Sigmoid colon (tissue), 6 donors: ENCODE measurements at regions not wholly inside any gene's neighbourhood (a gene's known extent, or its start where the extent isn't known, plus 50 kb on each side); places are given as distances from the start of the nearest gene placed in this dataset.

ENCODE experiments used
- DNase-seq: peaks from one replicate; pipeline ENCODE4 v3.0.0-alpha.2; 2019
- H3K27ac ChIP-seq, 4 donors: fragments of 200-600 bp; sonication (generic); one replicate each; pipeline ENCODE4 v1.5.1; 2016 to 2019; ENCODE audit warnings: mild to moderate bottlenecking in 1 of 4
- H3K27me3 ChIP-seq, 3 donors: fragments of 200-600 bp; sonication (generic); one replicate each; pipeline ENCODE4 v1.5.1; 2019; ENCODE audit warnings: mild to moderate bottlenecking in 1 of 3
- H3K36me3 ChIP-seq, 4 donors: fragments of 200-600 bp; sonication (generic); one replicate each; pipeline ENCODE4 v1.5.1; 2016 to 2019
- H3K4me1 ChIP-seq, 4 donors: fragments of 200-600 bp; sonication (generic); one replicate each; pipeline ENCODE4 v1.5.1; 2017 to 2019
- H3K4me3 ChIP-seq, 4 donors: fragments of 200-600 bp; sonication (generic); one replicate each; pipeline ENCODE4 v1.5.1; 2017 to 2019; ENCODE audit warnings: mild to moderate bottlenecking in 2 of 4, moderate library complexity in 1 of 4
- H3K9me3 ChIP-seq, 4 donors: fragments of 200-600 bp in 3 of 4; sonication (generic) in 3 of 4; one replicate each; pipeline versions ENCODE4 v1.5.1 to v1.6.1; 2013 to 2019
- EP300 ChIP-seq, 4 donors: sonication (generic); formaldehyde crosslinking; IDR thresholded peaks; one replicate each; pipeline ENCODE4 v1.6.1; 2017; ENCODE audit warnings: antibody characterized with exemption in 4 of 4
- POLR2A ChIP-seq, 2 donors: fragments of 450-650 bp; IDR thresholded peaks; one replicate each; pipeline ENCODE4 v1.6.1; 2016; ENCODE audit warnings: antibody characterized with exemption in 2 of 2, mild to moderate bottlenecking in 2 of 2, moderate library complexity in 2 of 2
- POLR2AphosphoS5 ChIP-seq, 4 donors: sonication (generic); formaldehyde crosslinking; IDR thresholded peaks; one replicate each; pipeline ENCODE4 v1.6.1; 2017; ENCODE audit warnings: antibody characterized with exemption in 4 of 4
- WGBS, 2 donors: extraction: QIAGEN DNeasy Blood & Tissue Kit; methylation state at CpG; one replicate each; pipeline ENCODE4 v1.1.7; 2013; 5-methylcytosine and 5-hydroxymethylcytosine counted together
- intact Hi-C: fragments of 100-400 bp; cut with DNase I; formaldehyde crosslinking; loops from one replicate; pipeline ENCODE4 v1.15.1; 2023
- TF ChIP-seq, protein P1 (sequence below), 4 experiments: fragments of 450-650 bp in 3 of 4; fragments of 200-600 bp in 1 of 4; IDR thresholded peaks; one replicate each; pipeline ENCODE4 v1.5.1; 2016 to 2019; ENCODE audit warnings: antibody characterized with exemption in 4 of 4, mild to moderate bottlenecking in 3 of 4, moderate library complexity in 2 of 4
- donor health status: healthy with polysubstance abuse.
- donor health status: healthy.

DNA sequence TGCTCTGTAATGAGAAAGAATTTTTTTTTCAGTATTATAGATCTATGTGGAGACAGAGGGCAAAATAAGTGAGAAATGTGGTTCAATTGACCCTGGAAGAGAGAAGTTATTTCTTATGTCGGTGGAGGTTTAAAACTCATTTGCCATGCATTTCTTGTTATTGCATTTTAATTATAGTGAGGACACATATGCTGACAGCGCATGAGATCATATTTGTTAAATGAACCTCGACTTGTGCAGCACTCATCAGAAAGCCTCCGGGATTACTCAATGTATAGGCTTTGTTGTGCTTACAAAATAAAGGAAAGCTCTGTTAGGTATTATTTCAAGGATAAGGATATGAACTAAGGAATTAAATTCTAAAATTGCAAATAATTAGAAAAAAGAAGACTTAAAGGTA lies 915.1 kb upstream of the MAP3K7 start:
- WGBS, 2 donors, result 89 to 90% methylated on average over 4 of the region's 4 CpGs
- H3K4me1 ChIP-seq, result no peaks in the 10 kb centered on the region
- intact Hi-C loops, result no loop called here

DNA sequence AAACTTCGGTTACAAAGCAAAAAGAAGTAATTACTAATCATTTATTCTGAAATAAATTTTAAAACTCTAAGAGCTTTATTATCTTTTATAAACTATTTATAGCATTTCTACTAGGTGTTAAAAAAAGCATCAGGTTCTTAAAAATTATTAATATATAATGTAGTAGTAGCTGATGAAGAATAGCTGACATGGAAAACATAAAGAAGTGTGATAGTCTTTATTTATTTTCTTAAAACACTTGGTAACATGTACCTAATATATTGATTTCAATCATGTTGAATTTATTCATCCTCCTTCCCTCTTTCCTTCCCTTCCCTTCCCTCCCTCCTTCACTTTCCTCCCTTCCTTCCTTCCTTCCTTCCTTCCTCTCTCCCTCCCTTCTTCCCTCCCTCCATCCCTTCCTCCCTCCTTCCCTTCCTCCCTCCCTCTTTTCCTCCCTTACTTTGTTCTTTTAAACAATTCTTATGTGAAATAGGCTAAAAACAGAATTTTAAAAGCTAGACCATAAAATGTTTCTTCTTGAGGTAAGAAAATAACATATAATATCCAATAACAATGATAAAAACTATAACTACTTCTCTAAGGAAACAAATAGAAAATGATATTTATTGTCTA lies 913.9 kb upstream of the MAP3K7 start:
- Histone ChIP-seq H3K36me3 (no peaks in the 10 kb centered on the region), H3K4me3 (no peak overlapping the region), H3K27me3 (no peaks in the 10 kb centered on the region), H3K9me3 (no peaks in the 10 kb centered on the region), H3K4me1 (no peaks in the 10 kb centered on the region), H3K27ac (no peak overlapping the region)
- no peak for DNase-seq
- WGBS, 2 donors, result 90 to 94% methylated on average over 1 of the region's 1 CpG
- TF ChIP-seq POLR2AphosphoS5 (IDR thresholded peaks at IDR 0.05) (no peak), POLR2A (IDR thresholded peaks at IDR 0.05) (no peak)
- intact Hi-C loops, result no loop called here

More for the DNA sequence above, 915.1 kb upstream of the MAP3K7 start:
- no peak overlapping the region for H3K4me3 ChIP-seq
- DNase-seq, result no peak
- no peaks in the 10 kb centered on the region for H3K36me3 ChIP-seq
- H3K27ac ChIP-seq, result no peak overlapping the region
- no peak for TF ChIP-seq POLR2A (IDR thresholded peaks at IDR 0.05)
- no peaks in the 10 kb centered on the region for H3K9me3 ChIP-seq
- no peaks in the 10 kb centered on the region for H3K27me3 ChIP-seq

DNA sequence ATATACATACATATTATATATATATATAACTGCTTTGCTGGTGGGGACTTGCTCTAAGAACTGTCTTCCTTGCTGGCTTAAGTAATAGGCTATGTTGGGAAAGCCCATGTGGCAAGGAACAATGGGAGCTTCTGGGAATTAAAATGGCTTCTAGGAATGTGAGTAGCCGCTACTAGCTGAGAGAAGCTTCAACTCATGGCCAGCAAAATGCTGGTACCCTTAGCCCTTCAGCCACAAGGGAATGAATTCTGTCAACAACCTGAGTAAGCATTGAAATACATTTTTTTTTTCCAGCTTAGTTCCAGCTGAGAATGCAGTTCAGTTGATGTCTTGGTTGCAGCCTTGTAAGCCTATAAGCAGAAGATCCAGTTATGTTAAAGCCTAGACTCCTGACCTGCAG lies 911.7 kb upstream of the MAP3K7 start:
- H3K9me3 ChIP-seq, result no peaks in the 10 kb centered on the region
- no peaks in the 10 kb centered on the region for H3K4me1 ChIP-seq
- no peak overlapping the region for H3K27ac ChIP-seq
- H3K36me3 ChIP-seq, result no peaks in the 10 kb centered on the region
- DNase-seq, result no peak
- 91 to 97% methylated on average over 1 of the region's 1 CpG for WGBS, 2 donors
- intact Hi-C loops, result no loop called here
- no peak overlapping the region for H3K4me3 ChIP-seq
- TF ChIP-seq, protein P1, sequence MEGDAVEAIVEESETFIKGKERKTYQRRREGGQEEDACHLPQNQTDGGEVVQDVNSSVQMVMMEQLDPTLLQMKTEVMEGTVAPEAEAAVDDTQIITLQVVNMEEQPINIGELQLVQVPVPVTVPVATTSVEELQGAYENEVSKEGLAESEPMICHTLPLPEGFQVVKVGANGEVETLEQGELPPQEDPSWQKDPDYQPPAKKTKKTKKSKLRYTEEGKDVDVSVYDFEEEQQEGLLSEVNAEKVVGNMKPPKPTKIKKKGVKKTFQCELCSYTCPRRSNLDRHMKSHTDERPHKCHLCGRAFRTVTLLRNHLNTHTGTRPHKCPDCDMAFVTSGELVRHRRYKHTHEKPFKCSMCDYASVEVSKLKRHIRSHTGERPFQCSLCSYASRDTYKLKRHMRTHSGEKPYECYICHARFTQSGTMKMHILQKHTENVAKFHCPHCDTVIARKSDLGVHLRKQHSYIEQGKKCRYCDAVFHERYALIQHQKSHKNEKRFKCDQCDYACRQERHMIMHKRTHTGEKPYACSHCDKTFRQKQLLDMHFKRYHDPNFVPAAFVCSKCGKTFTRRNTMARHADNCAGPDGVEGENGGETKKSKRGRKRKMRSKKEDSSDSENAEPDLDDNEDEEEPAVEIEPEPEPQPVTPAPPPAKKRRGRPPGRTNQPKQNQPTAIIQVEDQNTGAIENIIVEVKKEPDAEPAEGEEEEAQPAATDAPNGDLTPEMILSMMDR (IDR thresholded peaks at IDR 0.05), result no peak
- TF ChIP-seq POLR2AphosphoS5 (IDR thresholded peaks at IDR 0.05) (no peak), EP300 (IDR thresholded peaks at IDR 0.05) (no peak), POLR2A (IDR thresholded peaks at IDR 0.05) (no peak)
- H3K27me3 ChIP-seq, result no peaks in the 10 kb centered on the region

DNA sequence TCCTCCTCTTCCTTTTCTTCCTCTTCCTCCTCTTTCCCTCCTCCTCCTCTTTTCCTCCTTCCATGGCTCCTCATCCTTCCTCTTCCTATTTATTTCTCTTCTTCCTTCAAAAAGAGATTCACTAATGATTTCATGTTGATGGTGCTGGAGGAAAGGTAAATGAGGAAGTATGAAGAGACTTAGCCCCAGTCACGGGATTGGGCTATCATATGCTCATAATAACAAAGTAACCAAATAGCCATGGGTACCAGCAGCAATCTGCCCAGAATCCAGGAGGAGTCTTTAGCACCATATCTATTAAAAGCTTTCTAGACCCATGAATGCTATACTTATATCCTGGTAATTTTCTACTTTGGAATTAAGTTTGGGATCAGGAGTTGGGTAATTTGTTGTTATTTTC lies 910.9 kb upstream of the MAP3K7 start:
- H3K4me1 ChIP-seq, result no peaks in the 10 kb centered on the region
- no peak overlapping the region for H3K27ac ChIP-seq
- H3K4me3 ChIP-seq, result no peak overlapping the region
- no peak for TF ChIP-seq EP300 (IDR thresholded peaks at IDR 0.05)
- TF ChIP-seq POLR2AphosphoS5 (IDR thresholded peaks at IDR 0.05), result no peak
- no peak for TF ChIP-seq POLR2A (IDR thresholded peaks at IDR 0.05)
- TF ChIP-seq, protein P1 (IDR thresholded peaks at IDR 0.05), result no peak
- no peaks in the 10 kb centered on the region for H3K36me3 ChIP-seq
- H3K27me3 ChIP-seq, result no peaks in the 10 kb centered on the region
- no peak for DNase-seq
- H3K9me3 ChIP-seq, result no peaks in the 10 kb centered on the region
- WGBS, 2 donors, result 67 to 92% methylated on average over 1 of the region's 1 CpG
- intact Hi-C loops, result no loop called here

DNA sequence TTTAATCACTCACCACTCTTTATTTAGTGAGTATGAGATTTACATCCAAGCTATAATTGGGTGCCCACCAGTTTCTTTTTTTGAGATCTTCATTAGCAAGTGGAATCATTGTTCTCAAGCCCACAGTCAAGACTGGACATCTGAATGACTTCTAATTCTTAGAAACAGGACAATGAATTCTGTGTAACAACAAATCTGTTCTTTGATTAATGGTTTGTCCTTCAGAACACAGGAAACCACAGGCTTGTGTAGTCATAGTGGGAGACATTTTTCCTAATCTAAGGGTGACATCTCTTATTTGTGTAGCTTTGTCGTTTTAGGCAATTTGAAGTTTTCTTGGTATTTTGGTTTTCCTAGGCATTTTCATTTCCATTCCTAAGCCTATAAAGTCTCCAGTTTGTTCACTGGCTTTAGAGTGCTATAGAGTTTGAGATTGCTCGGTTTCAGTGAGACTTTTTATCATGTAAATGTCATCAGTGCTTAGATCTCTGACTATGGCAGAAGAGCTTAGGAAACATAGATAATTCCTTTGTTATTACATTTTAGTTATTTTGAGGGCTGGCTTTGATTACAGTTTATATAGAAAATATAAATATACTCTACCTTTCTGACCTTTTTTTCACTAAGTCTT lies 903.9 kb upstream of the MAP3K7 start:
- intact Hi-C loops, result no loop called here

More for the DNA sequence above, 903.9 kb upstream of the MAP3K7 start:
- no peak overlapping the region for H3K4me3 ChIP-seq
- no peaks in the 10 kb centered on the region for H3K27me3 ChIP-seq
- no peak for DNase-seq
- WGBS, 2 donors, result 47 to 63% methylated on average over 2 of the region's 2 CpGs
- no peak for TF ChIP-seq EP300 (IDR thresholded peaks at IDR 0.05)
- TF ChIP-seq, protein P1 (IDR thresholded peaks at IDR 0.05), result no peak
- TF ChIP-seq POLR2A (IDR thresholded peaks at IDR 0.05), result no peak
- TF ChIP-seq POLR2AphosphoS5 (IDR thresholded peaks at IDR 0.05), result no peak
- no peaks in the 10 kb centered on the region for H3K36me3 ChIP-seq
- no peaks in the 10 kb centered on the region for H3K4me1 ChIP-seq
- H3K9me3 ChIP-seq, result no peaks in the 10 kb centered on the region
- no peak overlapping the region for H3K27ac ChIP-seq
